ENCODE measurements at regions not wholly inside any gene's neighbourhood (a gene's known extent, or its start where the extent isn't known, plus 50 kb on each side); places are given as distances from the start of the nearest gene placed in this dataset.
A peak's percentile ranks its signal among the peaks of the same experiment; 100 is the strongest.

GRCh38 chr1:8086055-8086454, 59.9 kb upstream of the ERRFI1 start:
- no peaks in the 10 kb centered on the region for H3K27me3 Mint-ChIP-seq (ENCODE audit: low read depth)
- TF ChIP-seq CTCF (IDR thresholded peaks at IDR 0.05; ENCODE audit: unreplicated experiment in 3 of 3), result no peak
- H3K4me3 Mint-ChIP-seq, result no peak overlapping the region
- H3K27ac Mint-ChIP-seq, result no peak overlapping the region
- peaks cover 12% of the 10 kb centered on the region for H3K4me1 Mint-ChIP-seq
- peaks cover 9% of the 10 kb centered on the region for H3K9me3 Mint-ChIP-seq
- H3K36me3 Mint-ChIP-seq (ENCODE audit: low read depth), result no peaks in the 10 kb centered on the region

GRCh38 chr1:8084913-8085312, 58.8 kb upstream of the ERRFI1 start:
- Mint-ChIP-seq H3K4me3 (no peak overlapping the region), H3K9me3 (peaks cover 9% of the 10 kb centered on the region), H3K36me3 (ENCODE audit: low read depth) (no peaks in the 10 kb centered on the region), H3K4me1 (peaks cover 7% of the 10 kb centered on the region), H3K27me3 (ENCODE audit: low read depth) (no peaks in the 10 kb centered on the region), H3K27ac (peak overlapping the region in 1 of 3 experiments; percentile 4)
- no peak for TF ChIP-seq CTCF (IDR thresholded peaks at IDR 0.05; ENCODE audit: unreplicated experiment in 3 of 3)

- Mint-ChIP-seq H3K4me1 (peaks cover 8% of the 10 kb centered on the region), H3K27ac (peak overlapping the region; percentile 56 to 89 (median 79)), H3K27me3 (ENCODE audit: low read depth) (no peaks in the 10 kb centered on the region), H3K9me3 (peaks cover 9% of the 10 kb centered on the region), H3K4me3 (no peak overlapping the region), H3K36me3 (ENCODE audit: low read depth) (no peaks in the 10 kb centered on the region)
- no peak for TF ChIP-seq CTCF (IDR thresholded peaks at IDR 0.05; ENCODE audit: unreplicated experiment in 3 of 3)
These were observed 57.8 kb upstream of the ERRFI1 start for GRCh38 chr1:8083739-8084484.

- no peak for TF ChIP-seq CTCF (IDR thresholded peaks at IDR 0.05; ENCODE audit: unreplicated experiment in 3 of 3)
- H3K4me3 Mint-ChIP-seq, result no peak overlapping the region
- H3K27ac Mint-ChIP-seq, result no peak overlapping the region
- no peaks in the 10 kb centered on the region for H3K36me3 Mint-ChIP-seq (ENCODE audit: low read depth)
- no peaks in the 10 kb centered on the region for H3K27me3 Mint-ChIP-seq (ENCODE audit: low read depth)
- H3K9me3 Mint-ChIP-seq, result peaks cover 9% of the 10 kb centered on the region
- H3K4me1 Mint-ChIP-seq, result peaks cover 18% of the 10 kb centered on the region
These were observed 56.8 kb upstream of the ERRFI1 start for GRCh38 chr1:8082945-8083344.

- Mint-ChIP-seq H3K9me3 (no peaks in the 10 kb centered on the region), H3K4me3 (peak overlapping the region in 1 of 3 experiments; percentile 12), H3K27ac (peak overlapping the region; percentile 65 to 74 (median 70)), H3K4me1 (peaks cover 35% of the 10 kb centered on the region), H3K36me3 (ENCODE audit: low read depth) (no peaks in the 10 kb centered on the region), H3K27me3 (ENCODE audit: low read depth) (no peaks in the 10 kb centered on the region)
- TF ChIP-seq CTCF (IDR thresholded peaks at IDR 0.05; ENCODE audit: unreplicated experiment in 3 of 3), result no peak
These were observed 52.1 kb upstream of the ERRFI1 start for GRCh38 chr1:8078176-8078671.

- TF ChIP-seq CTCF (IDR thresholded peaks at IDR 0.05; ENCODE audit: unreplicated experiment in 3 of 3), result no peak
- H3K9me3 Mint-ChIP-seq, result no peaks in the 10 kb centered on the region
These were observed 51.5 kb upstream of the ERRFI1 start for GRCh38 chr1:8077602-8078001.

More at GRCh38 chr1:8077602-8078001, 51.5 kb upstream of the ERRFI1 start:
- peak overlapping the region in 1 of 3 experiments; percentile 7 for H3K4me3 Mint-ChIP-seq
- H3K36me3 Mint-ChIP-seq (ENCODE audit: low read depth), result no peaks in the 10 kb centered on the region
- no peaks in the 10 kb centered on the region for H3K27me3 Mint-ChIP-seq (ENCODE audit: low read depth)
- peaks cover 35% of the 10 kb centered on the region for H3K4me1 Mint-ChIP-seq
- H3K27ac Mint-ChIP-seq, result peak overlapping the region; percentile 65 to 74 (median 70)

Data from nephron (organoid).